ENCODE measurements at regions not wholly inside any gene's neighbourhood (a gene's known extent, or its start where the extent isn't known, plus 50 kb on each side); places are given as distances from the start of the nearest gene placed in this dataset.

GRCh38 chr5:62938927-62939326, 360.3 kb downstream of the LRRC70 start:
- no peak for TF ChIP-seq CTCF (IDR thresholded peaks at IDR 0.05; ENCODE audit: low read length)
- TF ChIP-seq EZH2 (IDR thresholded peaks at IDR 0.05; ENCODE audit: borderline replicate concordance, low read length): no peak

Data from OCI-LY1 (cell line).